Tibial artery (tissue), 4 donors: ENCODE measurements at regions not wholly inside any gene's neighbourhood (a gene's known extent, or its start where the extent isn't known, plus 50 kb on each side); places are given as distances from the start of the nearest gene placed in this dataset.

Experiments
- DNase-seq, 2 donors: peaks; one replicate each; pipeline ENCODE4 v3.0.0-alpha.2; 2019
- H3K27ac ChIP-seq, 2 donors: fragments of 200-600 bp; sonication (generic) in 1 of 2; 1 replicate in 1 of 2; 2 replicates in 1 of 2; pipeline ENCODE4 v1.5.1; 2018 to 2019; ENCODE audit warnings: mild to moderate bottlenecking in 1 of 2
- H3K27me3 ChIP-seq, 2 donors: fragments of 200-600 bp; sonication (generic) in 1 of 2; one replicate each; pipeline versions ENCODE4 v1.5.1 to v1.6.0; 2016 to 2019
- H3K36me3 ChIP-seq, 3 donors: fragments of 200-600 bp; sonication (generic) in 2 of 3; one replicate each; pipeline ENCODE4 v1.5.1; 2016 to 2019; ENCODE audit warnings: mild to moderate bottlenecking in 2 of 3
- H3K4me1 ChIP-seq, 4 donors: fragments of 200-600 bp; sonication (generic) in 2 of 4; 1 replicate in 3 of 4; 2 replicates in 1 of 4; pipeline ENCODE4 v1.5.1; 2016 to 2019
- H3K4me3 ChIP-seq, 2 donors: fragments of 200-600 bp; sonication (generic) in 1 of 2; 1 replicate in 1 of 2; 2 replicates in 1 of 2; pipeline ENCODE4 v1.5.1; 2018 to 2019; ENCODE audit warnings: mild to moderate bottlenecking in 2 of 2
- H3K9me3 ChIP-seq, 3 donors: fragments of 200-600 bp; sonication (generic) in 1 of 3; one replicate each; pipeline ENCODE4 v1.5.1; 2016 to 2019
- intact Hi-C: fragments of 100-400 bp; cut with DNase I; formaldehyde crosslinking; loops from one replicate; pipeline ENCODE4 v1.15.0; 2023; ENCODE audit warnings: low total_unique reads
- TF ChIP-seq, protein P1 (sequence below), 2 experiments: fragments of 200-600 bp in 1 of 2; fragments of 450-650 bp in 1 of 2; IDR thresholded peaks; one replicate each; pipeline ENCODE4 v1.5.1; 2017 to 2019; ENCODE audit warnings: antibody characterized with exemption in 2 of 2, mild to moderate bottlenecking in 1 of 2, moderate library complexity in 1 of 2

DNA sequence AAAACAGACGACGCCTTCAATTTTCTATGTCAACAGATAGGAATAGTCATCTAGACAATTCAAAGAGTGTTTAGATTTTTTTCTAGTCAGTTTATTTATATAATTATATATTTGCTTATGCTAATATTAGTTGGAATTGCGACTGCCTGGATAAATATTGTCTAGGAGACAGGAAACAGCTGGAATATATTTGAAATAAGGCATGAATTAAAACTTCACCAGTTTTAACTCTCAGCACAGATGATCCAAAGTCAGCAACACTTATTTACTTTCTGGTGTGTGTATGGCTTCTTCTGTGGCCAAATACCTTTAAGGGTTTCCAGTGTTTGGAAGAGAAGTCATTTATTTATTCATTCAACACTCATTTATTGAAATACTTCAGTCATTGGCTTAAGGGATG is 1215.4 kb upstream of the USP15 start:
- intact Hi-C loops: no loop called here
- TF ChIP-seq, protein P1, sequence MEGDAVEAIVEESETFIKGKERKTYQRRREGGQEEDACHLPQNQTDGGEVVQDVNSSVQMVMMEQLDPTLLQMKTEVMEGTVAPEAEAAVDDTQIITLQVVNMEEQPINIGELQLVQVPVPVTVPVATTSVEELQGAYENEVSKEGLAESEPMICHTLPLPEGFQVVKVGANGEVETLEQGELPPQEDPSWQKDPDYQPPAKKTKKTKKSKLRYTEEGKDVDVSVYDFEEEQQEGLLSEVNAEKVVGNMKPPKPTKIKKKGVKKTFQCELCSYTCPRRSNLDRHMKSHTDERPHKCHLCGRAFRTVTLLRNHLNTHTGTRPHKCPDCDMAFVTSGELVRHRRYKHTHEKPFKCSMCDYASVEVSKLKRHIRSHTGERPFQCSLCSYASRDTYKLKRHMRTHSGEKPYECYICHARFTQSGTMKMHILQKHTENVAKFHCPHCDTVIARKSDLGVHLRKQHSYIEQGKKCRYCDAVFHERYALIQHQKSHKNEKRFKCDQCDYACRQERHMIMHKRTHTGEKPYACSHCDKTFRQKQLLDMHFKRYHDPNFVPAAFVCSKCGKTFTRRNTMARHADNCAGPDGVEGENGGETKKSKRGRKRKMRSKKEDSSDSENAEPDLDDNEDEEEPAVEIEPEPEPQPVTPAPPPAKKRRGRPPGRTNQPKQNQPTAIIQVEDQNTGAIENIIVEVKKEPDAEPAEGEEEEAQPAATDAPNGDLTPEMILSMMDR (IDR thresholded peaks at IDR 0.05): no peak
- H3K36me3 ChIP-seq: no peaks in the 10 kb centered on the region

DNA sequence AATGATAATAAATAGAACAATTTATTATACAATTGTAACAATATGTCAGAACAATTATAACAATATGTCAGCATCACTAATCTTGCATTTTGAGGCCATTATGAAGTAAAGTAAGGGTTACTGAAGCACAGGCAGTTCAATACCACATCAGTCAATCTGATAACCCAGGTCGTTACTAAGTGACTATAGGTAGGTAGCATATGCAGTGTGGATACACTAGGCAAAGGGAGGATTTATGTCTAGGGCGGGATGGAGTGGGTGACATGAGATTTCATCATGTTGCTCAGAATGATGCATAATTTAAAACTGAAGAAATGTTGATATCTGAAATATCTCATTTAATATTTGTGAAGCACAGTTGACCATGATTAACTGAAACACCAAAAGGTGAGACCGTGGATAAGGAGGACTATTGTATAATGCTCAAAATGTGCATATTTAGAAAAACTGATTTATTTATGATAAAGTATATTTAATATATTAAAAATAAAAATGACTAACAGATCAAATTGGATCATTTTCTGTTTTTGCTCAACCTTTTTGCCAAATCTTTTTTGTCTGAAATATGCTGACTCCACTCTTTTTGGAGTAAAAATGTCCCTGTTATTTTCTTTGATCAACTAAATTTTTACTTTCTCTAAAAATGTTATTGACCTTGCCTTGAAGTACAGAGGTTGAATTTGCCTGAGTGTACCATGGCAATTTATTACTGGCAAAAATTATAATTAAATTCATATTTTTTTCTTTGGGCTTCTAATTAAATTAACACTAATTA is 1189.4 kb upstream of the USP15 start:
- Histone ChIP-seq H3K4me3 (no peak overlapping the region), H3K9me3 (no peaks in the 10 kb centered on the region), H3K4me1 (no peaks in the 10 kb centered on the region), H3K27ac (no peak overlapping the region), H3K36me3 (no peaks in the 10 kb centered on the region), H3K27me3 (no peaks in the 10 kb centered on the region)
- no peak for DNase-seq
- TF ChIP-seq, protein P1 (IDR thresholded peaks at IDR 0.05): no peak
- intact Hi-C loops: no loop called here

More for the DNA sequence above, 1215.4 kb upstream of the USP15 start:
- DNase-seq: no peak
- H3K27me3 ChIP-seq: no peaks in the 10 kb centered on the region
- H3K27ac ChIP-seq: no peak overlapping the region
- H3K4me3 ChIP-seq: no peak overlapping the region
- H3K4me1 ChIP-seq: no peaks in the 10 kb centered on the region
- H3K9me3 ChIP-seq: no peaks in the 10 kb centered on the region

DNA sequence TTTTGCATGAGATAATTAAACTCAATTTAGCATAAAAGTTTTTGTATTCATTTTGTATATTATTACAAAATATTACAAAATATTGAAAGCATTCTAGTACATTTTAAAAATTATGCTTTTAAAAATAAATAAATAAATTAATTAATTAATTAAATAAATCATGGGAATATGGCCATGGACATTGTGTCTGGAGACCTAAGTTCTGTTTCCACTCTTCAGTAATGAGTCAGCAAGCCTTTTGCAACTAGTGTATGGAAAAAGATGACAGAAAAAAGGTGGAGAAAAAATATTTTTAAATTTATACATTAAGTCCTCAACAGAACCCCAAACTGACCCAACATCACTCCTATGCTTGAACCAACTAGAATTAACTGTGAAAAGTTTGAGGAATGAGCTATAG is 1187.5 kb upstream of the USP15 start:
- intact Hi-C loops: no loop called here
- Histone ChIP-seq H3K4me1 (no peaks in the 10 kb centered on the region), H3K9me3 (no peaks in the 10 kb centered on the region), H3K27ac (no peak overlapping the region), H3K4me3 (no peak overlapping the region), H3K36me3 (no peaks in the 10 kb centered on the region), H3K27me3 (no peaks in the 10 kb centered on the region)
- DNase-seq: no peak
- TF ChIP-seq, protein P1 (IDR thresholded peaks at IDR 0.05): no peak

DNA sequence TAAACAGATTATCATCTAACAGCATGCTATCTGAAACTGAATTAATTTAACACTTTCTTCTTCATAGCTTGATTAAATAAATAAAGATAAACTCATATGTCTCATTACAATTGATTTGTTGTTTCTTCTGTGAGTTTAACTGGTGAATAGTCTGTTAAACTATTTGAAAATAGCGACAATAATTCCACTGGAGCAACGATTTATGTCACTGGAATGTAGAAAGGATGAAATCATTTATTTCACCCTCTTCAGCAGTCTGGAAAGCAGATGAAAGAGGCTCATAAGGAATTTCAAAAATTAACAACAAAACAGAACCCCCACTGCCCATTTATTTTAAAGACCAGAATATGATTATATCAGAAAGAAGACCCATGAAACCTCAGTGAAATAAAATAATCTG is 1165.1 kb upstream of the USP15 start:
- TF ChIP-seq, protein P1 (IDR thresholded peaks at IDR 0.05): no peak
- no peaks in the 10 kb centered on the region for H3K4me1 ChIP-seq
- no peaks in the 10 kb centered on the region for H3K27me3 ChIP-seq
- no peak for DNase-seq
- H3K4me3 ChIP-seq: no peak overlapping the region
- intact Hi-C loops: no loop called here
- no peak overlapping the region for H3K27ac ChIP-seq
- no peaks in the 10 kb centered on the region for H3K36me3 ChIP-seq
- no peaks in the 10 kb centered on the region for H3K9me3 ChIP-seq

DNA sequence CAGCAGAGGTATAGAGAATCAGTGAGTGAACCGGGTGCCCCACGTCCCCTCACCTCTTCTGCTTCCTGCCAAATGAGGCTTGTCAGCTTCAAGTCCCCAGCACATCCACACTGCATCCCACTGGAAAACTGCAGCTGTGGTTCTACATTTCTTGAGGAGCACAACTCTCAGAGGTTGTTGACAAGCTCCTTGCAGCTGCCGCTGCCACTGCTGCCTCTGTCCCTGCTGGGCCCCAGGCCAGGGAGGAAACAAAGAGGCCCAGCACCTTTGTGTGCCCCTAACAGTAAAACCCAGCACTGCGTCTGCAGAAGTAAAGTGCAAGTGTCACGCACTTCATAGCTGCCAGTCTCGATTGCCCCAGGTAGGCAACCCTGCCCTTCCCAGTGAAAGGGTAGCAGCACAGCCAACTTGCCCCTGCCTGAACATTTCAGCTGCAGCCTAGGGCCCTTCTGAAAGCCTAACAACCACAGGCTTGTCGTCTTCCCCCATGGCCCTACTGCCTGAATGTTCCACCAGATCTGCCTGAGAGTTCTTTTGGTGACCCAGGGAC is 1162.1 kb upstream of the USP15 start:
- no peaks in the 10 kb centered on the region for H3K36me3 ChIP-seq
- TF ChIP-seq, protein P1 (IDR thresholded peaks at IDR 0.05): no peak
- intact Hi-C loops: no loop called here
- DNase-seq: no peak
- H3K4me1 ChIP-seq: no peaks in the 10 kb centered on the region
- H3K27ac ChIP-seq: no peak overlapping the region
- H3K4me3 ChIP-seq: no peak overlapping the region
- H3K9me3 ChIP-seq: peaks cover 0 to 4% (median 0%) of the 10 kb centered on the region in 3 donors
- no peaks in the 10 kb centered on the region for H3K27me3 ChIP-seq
